ENCODE measurements at regions not wholly inside any gene's neighbourhood (a gene's known extent, or its start where the extent isn't known, plus 50 kb on each side); places are given as distances from the start of the nearest gene placed in this dataset.
A peak's percentile ranks its signal among the peaks of the same experiment; 100 is the strongest.

- no peaks in the 10 kb centered on the region for H3K4me1 ChIP-seq (ENCODE audit: control insufficient read depth in 1 of 2, insufficient read depth in 2 of 2, low read length in 2 of 2)
- H3K27me3 ChIP-seq (ENCODE audit: insufficient read depth, low read length), result no peaks in the 10 kb centered on the region
- TF ChIP-seq YY1 (IDR thresholded peaks at IDR 0.05; ENCODE audit: extremely low read depth, insufficient replicate concordance, low read depth, low read length) (no peak), SRF (IDR thresholded peaks at IDR 0.05; ENCODE audit: low read depth) (no peak), ZNF274 (IDR thresholded peaks at IDR 0.05; ENCODE audit: low read depth, low read length) (no peak), RAD21 (IDR thresholded peaks at IDR 0.05; ENCODE audit: low read depth) (no peak), POLR2A (IDR thresholded peaks at IDR 0.05; ENCODE audit: borderline replicate concordance, extremely low read depth, insufficient read depth, insufficient read length) (no peak), CTCF (IDR thresholded peaks at IDR 0.05 in 2 of 3, conservative IDR thresholded peaks at IDR 0.05 in 1 of 3; ENCODE audit: borderline replicate concordance in 1 of 3, insufficient read depth in 1 of 3, low read depth in 2 of 3, low read length in 2 of 3) (no peak), ZFX (IDR thresholded peaks at IDR 0.05) (no peak), SP1 (IDR thresholded peaks at IDR 0.05; ENCODE audit: low read depth) (no peak)
- CTCF ChIA-PET, result no interaction called here
- H3K79me2 ChIP-seq (ENCODE audit: insufficient read depth, low read length), result no peaks in the 10 kb centered on the region
- H3K4me3 ChIP-seq (replicated peaks in 1 of 2; ENCODE audit: low read depth in 1 of 2, low read length in 2 of 2), result no peak overlapping the region
- H2AFZ ChIP-seq (ENCODE audit: low read depth, low read length, poor library complexity, severe bottlenecking), result no peak overlapping the region
- no peaks in the 10 kb centered on the region for H3K9me3 ChIP-seq (ENCODE audit: control insufficient read depth in 1 of 2, insufficient read depth in 1 of 2, low read depth in 1 of 2, low read length in 2 of 2)
- no peaks in the 10 kb centered on the region for H4K20me1 ChIP-seq (ENCODE audit: insufficient read depth)
- no peaks in the 10 kb centered on the region for H3K36me3 ChIP-seq (ENCODE audit: control insufficient read depth in 1 of 2, insufficient read depth in 2 of 2, low read length in 2 of 2)
- RAD21 ChIA-PET (ENCODE audit: low non-redundant PET in 1 of 2, low total read pairs in 2 of 2, uncharacterized antibody in 2 of 2, unreplicated experiment in 2 of 2), result no interaction called here
- POLR2A ChIA-PET, result no interaction called here
- H3K4me2 ChIP-seq (ENCODE audit: low read length), result no peak overlapping the region
- intact Hi-C loops (cut with micrococcal nuclease), result no loop called here
- no peak overlapping the region for H3K9ac ChIP-seq (ENCODE audit: low read length)
- DNase-seq (ENCODE audit: low read depth, low spot score) (no peak), ATAC-seq (no peak)
- BruUV-seq (replicated peaks), result no TSS peak
- no peaks in the 10 kb centered on the region for H3K9me2 ChIP-seq (ENCODE audit: insufficient read depth)
- no peak overlapping the region for H3K27ac ChIP-seq (ENCODE audit: low read depth, low read length)
Measured at GRCh38 chr10:94193466-94193924, 169.2 kb downstream of the NOC3L start.

GRCh38 chr10:94194256-94194655, 168.5 kb downstream of the NOC3L start:
- 0 out of 2 replicates have a peak, but pooled peaks have one; percentile 17 for TF ChIP-seq CBX3 (IDR thresholded peaks at IDR 0.05; ENCODE audit: low read depth)
- no peak for TF ChIP-seq POLR2A (IDR thresholded peaks at IDR 0.05; ENCODE audit: borderline replicate concordance, extremely low read depth, insufficient read depth, insufficient read length)
- TF ChIP-seq JUND (IDR thresholded peaks at IDR 0.05), result peak; percentile 32; the same call in 1 of the 2 replicates
- TF ChIP-seq SP1 (IDR thresholded peaks at IDR 0.05; ENCODE audit: low read depth), result no peak
- TF ChIP-seq POLR2AphosphoS5 (IDR thresholded peaks at IDR 0.05; ENCODE audit: low read depth, low read length), result no peak
- no peak for TF ChIP-seq RAD21 (IDR thresholded peaks at IDR 0.05; ENCODE audit: low read depth)
- TF ChIP-seq FOSL1 (IDR thresholded peaks at IDR 0.05; ENCODE audit: low read depth), result no peak
- no peak for TF ChIP-seq ATF3 (IDR thresholded peaks at IDR 0.05)
- no peak for TF ChIP-seq EZH2phosphoT487 (IDR thresholded peaks at IDR 0.05; ENCODE audit: borderline replicate concordance)
- TF ChIP-seq ELF1 (IDR thresholded peaks at IDR 0.05; ENCODE audit: borderline replicate concordance, low read depth), result no peak
- TF ChIP-seq YY1 (IDR thresholded peaks at IDR 0.05; ENCODE audit: extremely low read depth, insufficient replicate concordance, low read depth, low read length), result no peak
- TF ChIP-seq MAX (IDR thresholded peaks at IDR 0.05), result no peak
- TF ChIP-seq ZFX (IDR thresholded peaks at IDR 0.05), result no peak
- no peak for TF ChIP-seq ZNF274 (IDR thresholded peaks at IDR 0.05; ENCODE audit: low read depth, low read length)
- TF ChIP-seq SIN3A (IDR thresholded peaks at IDR 0.05; ENCODE audit: low read depth), result no peak
- no peak for TF ChIP-seq SRF (IDR thresholded peaks at IDR 0.05; ENCODE audit: low read depth)
- H3K79me2 ChIP-seq (ENCODE audit: insufficient read depth, low read length), result no peaks in the 10 kb centered on the region
- DNase-seq (ENCODE audit: low read depth, low spot score) (no peak), ATAC-seq (peak; percentile 63; the same call in 1 of the 2 replicates)
- no peak overlapping the region for H3K4me2 ChIP-seq (ENCODE audit: low read length)
- POLR2A ChIA-PET, result no interaction called here
- intact Hi-C loops (cut with micrococcal nuclease), result no loop called here
- H3K4me1 ChIP-seq (ENCODE audit: control insufficient read depth in 1 of 2, insufficient read depth in 2 of 2, low read length in 2 of 2), result no peaks in the 10 kb centered on the region
- H3K4me3 ChIP-seq (replicated peaks in 1 of 2; ENCODE audit: low read depth in 1 of 2, low read length in 2 of 2), result no peak overlapping the region
- RAD21 ChIA-PET (ENCODE audit: low non-redundant PET in 1 of 2, low total read pairs in 2 of 2, uncharacterized antibody in 2 of 2, unreplicated experiment in 2 of 2), result no interaction called here
- no peaks in the 10 kb centered on the region for H3K36me3 ChIP-seq (ENCODE audit: control insufficient read depth in 1 of 2, insufficient read depth in 2 of 2, low read length in 2 of 2)
- H3K9ac ChIP-seq (ENCODE audit: low read length), result no peak overlapping the region
- CTCF ChIA-PET, result no interaction called here
- H4K20me1 ChIP-seq (ENCODE audit: insufficient read depth), result no peaks in the 10 kb centered on the region
- no peak overlapping the region for H3K27ac ChIP-seq (ENCODE audit: low read depth, low read length)
- no peak overlapping the region for H2AFZ ChIP-seq (ENCODE audit: low read depth, low read length, poor library complexity, severe bottlenecking)
- no TSS peak for BruUV-seq (replicated peaks)
- no peaks in the 10 kb centered on the region for H3K9me2 ChIP-seq (ENCODE audit: insufficient read depth)
- H3K9me3 ChIP-seq (ENCODE audit: control insufficient read depth in 1 of 2, insufficient read depth in 1 of 2, low read depth in 1 of 2, low read length in 2 of 2), result no peaks in the 10 kb centered on the region
- H3K27me3 ChIP-seq (ENCODE audit: insufficient read depth, low read length), result no peaks in the 10 kb centered on the region
